Left lobe of liver (tissue), 2 donors: ENCODE measurements at regions not wholly inside any gene's neighbourhood (a gene's known extent, or its start where the extent isn't known, plus 50 kb on each side); places are given as distances from the start of the nearest gene placed in this dataset.

Source experiments
- ATAC-seq: fragments of 200-7000 bp; cut with Tn5 transposase; one replicate; pipeline ENCODE4 v1.9.1; 2020; ENCODE audit warnings: mild to moderate bottlenecking, moderate library complexity
- DNase-seq: peaks from one replicate; pipeline ENCODE4 v3.0.0-alpha.2; 2020; ENCODE audit warnings: low spot score
- donor health status: DM: no; HTN: no; CAD: no; lungs with moderate emphysema.
- donor health status: DM: no; HTN: yes; CAD: no.

DNA sequence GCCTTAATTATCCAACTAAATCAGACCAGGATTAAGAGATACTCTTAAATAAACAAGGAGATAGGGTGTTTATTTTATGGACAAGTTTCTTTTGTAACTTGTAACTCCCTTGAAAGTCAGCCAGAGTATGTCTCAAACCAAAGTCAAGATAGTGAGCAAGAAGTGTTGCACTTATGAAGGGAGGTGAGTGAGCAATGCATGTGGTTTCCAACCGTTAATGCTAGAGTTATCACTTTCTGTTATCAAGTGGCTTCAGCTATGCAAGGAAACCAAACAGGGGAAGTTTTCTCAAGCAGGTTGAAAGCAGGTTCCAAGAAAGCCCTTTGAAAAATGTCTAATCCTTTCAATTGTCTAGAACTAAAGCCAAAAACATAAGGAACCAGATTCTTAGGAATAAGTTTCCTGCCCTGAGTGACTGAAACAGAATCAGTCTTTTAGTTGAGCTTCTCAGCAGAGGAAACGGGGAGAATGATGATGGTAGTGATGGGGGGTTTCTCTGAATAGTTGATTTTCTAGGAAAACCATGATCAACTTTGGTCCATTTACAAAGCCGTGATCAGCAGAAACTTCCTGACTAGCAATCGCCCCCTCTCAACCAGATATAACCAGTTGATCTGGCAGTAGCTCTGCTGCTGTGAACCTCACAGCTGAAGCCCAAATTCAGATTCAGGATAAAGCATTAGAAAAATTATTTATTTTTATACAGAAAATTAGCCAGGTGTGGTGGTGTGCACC, 128.4 kb downstream of the DAD1 start:
- ATAC-seq (no peak), DNase-seq (no peak)

DNA sequence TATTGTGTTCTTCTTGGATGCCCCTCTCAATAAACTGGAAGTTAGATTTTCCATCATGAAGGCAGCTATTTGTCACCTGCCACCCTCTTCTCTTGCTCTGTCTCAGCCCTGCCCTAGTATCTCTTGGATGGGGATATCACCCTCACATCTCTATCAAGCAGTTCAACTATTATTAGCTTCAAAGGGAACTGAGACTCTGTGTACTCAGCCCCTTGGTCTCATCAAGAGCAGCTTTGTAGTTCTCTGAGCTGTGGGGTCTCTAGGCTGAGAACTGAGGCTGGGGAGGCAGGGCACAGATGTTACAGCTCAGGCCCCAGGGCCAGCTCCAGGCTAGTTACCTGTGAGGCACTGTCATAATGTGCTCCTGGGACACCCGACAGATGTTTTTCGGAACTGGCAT, 130.3 kb downstream of the DAD1 start:
- ATAC-seq, result no peak
- DNase-seq, result no peak

DNA sequence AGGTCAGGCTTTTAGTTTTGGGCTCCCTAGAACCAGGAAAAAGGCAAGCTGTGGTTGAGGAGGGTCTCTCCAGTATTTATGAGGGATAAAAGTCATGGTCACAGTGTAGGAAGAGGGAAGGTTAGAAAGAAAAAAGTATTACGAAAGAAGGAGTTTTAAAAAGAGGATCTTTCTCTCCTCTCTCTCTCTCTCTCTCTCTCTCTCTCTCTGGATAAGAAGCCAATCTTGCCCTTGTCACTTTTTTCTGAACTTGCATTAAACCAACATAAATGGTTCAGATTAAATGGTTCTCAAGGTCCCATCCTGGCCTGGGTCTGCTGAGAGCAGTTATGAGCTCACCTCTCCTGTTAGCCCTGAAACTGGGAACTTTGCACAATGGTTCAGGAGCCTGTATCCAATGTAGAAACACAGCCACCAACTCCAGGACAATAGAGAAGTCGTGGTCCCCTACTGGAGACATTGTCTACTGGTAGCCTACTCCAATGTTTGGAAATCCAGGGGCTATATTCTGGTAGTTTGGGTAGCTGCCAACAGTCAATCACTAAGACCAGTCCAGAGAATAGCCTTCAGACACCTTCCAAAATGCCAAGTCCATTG, 131.9 kb downstream of the DAD1 start:
- ATAC-seq (no peak), DNase-seq (no peak)

DNA sequence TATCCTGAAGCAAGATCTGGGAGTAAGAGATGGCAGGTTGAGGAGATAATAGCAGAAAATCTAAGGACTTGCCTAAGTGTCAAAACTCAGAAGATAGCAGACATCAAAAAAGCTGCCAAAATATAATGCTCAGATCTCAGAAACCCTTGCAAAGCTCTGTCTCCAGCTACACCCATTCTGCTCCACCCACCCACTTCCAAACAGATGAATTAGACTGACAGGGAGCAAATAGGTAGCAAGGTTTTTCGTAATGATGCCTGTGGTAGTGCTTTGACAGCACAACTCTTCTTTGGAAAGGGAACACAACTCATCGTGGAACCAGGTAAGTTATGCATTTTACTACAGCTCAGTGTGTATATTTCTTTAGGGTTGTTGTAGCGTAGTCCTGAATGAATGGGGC, 132.6 kb downstream of the DAD1 start:
- no peak for ATAC-seq
- no peak for DNase-seq

DNA sequence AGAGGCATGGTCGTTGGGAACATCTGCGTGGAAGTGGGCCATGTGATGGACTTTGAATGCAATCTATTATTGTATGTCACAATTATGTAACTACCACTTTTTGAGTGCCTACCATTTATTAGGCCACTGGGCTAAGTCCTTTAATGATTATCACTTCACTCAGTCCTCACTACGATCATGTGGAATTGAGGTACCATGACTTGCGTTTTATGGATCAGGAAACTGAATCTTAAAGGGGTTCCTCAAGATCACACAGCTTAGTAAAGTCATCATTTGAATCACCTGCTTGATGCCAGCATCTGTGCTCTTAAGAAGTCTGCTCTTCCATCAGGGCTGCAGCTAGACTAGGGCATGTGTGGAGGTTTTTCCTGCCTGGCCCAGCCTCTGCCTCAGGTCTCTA, 136.7 kb downstream of the DAD1 start:
- DNase-seq, result no peak
- no peak for ATAC-seq

DNA sequence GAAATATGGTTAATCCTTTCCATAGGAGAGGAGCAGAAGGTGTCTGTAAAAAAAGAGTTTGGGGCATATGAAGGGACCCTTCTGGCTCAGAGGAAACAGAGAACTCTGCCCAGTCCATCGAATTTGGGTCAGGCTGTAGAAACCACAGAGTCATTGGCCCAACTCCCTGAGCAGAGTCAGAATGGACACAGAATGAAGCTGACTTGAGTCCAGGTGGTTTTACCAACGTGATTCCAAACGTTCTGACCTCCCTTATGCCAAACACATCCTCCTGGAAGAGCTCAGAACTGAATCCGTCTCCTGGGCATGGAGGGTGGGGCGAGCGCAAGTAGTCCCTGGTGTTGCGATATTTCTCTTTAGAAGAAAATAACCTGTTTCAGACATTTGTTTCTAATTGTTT, 138.8 kb downstream of the DAD1 start:
- DNase-seq, result no peak
- no peak for ATAC-seq

DNA sequence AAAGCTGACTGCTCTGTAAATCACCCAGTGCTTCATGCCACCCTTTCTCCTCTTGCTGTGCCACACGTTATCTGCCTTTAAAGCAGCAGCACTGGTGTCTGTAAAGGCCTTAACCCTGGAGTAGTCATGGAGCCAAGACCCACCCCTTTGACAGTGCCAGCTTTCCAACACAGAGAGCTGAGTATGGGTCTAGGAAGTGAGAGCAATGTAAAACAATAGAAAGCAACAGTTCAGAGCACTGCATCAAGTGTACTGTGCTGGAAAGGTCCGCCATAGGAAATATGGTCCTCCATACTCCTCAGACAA, 139.5 kb downstream of the DAD1 start:
- DNase-seq, result no peak
- no peak for ATAC-seq

DNA sequence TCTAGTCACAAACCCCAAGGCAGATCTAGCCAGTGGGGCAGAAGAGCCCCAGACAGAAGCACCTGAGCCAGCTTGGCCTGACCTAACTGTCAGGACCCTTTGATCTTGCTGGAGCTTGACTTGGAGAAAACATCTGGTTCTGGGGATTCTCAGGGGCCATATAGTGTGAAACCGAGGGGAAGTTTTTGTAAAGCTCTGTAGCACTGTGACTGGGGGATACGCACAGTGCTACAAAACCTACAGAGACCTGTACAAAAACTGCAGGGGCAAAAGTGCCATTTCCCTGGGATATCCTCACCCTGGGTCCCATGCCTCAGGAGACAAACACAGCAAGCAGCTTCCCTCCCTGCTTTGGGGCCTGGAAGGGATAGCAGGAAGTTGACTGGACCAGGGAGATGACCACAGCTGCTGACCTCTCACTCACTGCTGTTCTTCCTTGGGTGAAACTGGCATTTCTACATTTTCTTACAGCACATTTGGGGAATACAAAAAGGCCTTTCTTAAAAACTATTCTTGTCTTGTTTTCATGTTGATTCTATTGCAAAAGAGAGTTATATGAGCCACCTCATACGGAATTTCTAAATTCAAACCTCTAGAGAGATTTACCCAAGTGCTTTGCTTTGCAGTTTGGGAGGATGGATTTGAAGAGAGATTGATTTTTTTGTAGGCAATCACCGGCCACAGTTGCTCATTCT, 140.0 kb downstream of the DAD1 start:
- DNase-seq (no peak), ATAC-seq (no peak)

DNA sequence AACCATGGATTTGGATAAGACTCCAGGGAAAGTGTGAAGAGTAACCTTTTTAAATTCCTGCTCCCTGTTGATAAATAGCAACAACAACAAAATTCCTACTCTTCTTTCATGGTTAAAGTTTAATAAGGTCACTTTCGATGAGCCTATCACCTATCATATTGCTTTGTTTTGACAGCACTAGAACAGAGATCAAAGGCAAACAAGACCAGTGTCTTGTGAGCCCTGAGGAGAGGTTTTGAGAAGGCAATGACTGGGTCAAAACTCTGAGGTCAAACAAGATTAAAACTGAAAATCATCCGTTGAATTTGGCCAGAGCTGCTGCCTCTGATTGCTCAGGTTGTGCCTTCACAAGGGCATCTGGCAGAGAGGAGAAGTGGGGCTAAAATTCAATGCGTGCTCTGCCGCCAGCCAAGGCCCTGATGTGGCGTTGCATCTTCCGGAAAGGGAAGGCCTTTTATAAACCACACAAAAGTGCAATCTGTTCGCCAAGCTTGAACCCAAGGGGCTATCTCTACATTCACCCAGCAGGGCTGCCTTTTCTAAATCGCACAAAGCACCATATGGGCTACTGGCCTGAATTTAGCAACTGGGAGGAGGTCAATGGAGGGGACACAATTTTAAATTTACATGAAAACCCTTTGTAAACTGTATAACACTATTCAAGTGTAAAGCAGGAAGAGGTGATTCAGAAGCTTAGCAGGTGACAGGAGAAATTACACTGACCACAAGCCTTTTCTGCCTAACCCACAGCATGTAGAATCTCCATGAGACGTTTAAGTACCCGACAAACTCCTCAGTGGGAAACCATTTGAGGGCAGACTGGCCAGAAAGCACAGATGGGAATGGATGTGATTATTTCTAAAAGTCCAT, 140.8 kb downstream of the DAD1 start:
- ATAC-seq, result no peak
- no peak for DNase-seq

DNA sequence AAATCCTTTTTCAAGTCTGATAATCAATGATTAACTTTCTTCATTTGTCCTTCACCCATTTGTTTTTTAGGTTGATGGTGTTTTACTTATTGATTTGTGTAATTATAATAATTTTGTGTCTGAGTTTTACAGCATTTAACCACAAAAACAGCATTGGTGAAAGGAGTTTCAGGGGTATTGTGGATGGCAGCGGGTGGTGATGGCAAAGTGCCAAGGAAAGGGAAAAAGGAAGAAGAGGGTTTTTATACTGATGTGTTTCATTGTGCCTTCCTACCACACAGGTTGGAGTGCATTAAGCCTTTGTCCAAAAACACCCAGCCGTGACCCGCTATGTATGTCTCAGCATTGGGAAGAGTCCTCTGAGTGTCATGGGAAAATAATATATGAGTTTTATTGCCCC, 150.3 kb downstream of the DAD1 start:
- no peak for ATAC-seq
- DNase-seq, result no peak

DNA sequence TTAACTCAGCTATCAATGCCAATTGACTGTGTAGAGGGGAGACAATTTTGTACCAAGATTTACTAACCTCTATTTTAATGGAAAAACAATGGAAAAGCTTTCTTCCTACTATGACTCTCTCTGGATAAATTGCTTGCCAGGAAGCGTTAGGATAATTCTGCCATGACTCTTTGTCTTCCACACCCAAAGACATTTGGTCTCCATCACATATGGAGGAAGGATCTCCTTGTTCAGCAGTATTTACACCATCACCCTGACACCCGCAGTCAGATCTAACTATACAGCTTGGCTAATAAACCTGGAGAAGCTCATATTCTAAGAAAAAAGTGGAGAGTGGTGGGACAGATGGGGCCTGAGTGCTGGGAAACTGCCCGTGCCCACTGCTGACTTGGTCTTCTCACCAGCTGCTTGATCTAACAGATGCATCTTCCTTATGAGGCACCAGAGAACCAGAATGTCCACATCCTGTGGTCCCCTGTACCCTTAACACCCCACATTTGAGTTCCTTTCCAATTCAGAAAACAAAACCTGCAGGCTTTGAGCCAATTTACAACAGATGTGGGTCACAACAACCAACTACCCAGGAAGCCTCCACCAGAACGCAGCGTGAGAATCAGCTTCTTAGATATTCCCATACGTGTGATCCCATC, 154.0 kb downstream of the DAD1 start:
- no peak for DNase-seq
- no peak for ATAC-seq

DNA sequence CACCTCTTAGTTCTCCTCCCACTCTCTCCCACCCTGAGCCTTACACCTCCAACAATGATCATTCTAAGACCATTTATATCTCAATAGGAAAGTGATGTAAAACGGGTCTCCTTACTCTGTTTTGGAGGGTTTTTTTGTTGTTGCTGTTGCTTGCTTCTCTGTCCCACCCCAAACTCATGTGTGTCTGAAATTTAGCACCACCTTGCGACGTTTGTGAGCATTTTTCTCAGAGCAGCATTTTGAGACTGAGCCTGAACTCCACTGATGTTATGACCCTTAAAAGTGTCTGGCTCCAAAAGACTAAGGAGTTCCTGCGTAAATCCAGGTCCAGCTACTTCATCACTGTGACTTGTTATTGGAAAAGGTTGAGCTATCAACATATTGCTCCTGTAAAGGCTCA, 155.0 kb downstream of the DAD1 start:
- no peak for ATAC-seq
- DNase-seq, result no peak

DNA sequence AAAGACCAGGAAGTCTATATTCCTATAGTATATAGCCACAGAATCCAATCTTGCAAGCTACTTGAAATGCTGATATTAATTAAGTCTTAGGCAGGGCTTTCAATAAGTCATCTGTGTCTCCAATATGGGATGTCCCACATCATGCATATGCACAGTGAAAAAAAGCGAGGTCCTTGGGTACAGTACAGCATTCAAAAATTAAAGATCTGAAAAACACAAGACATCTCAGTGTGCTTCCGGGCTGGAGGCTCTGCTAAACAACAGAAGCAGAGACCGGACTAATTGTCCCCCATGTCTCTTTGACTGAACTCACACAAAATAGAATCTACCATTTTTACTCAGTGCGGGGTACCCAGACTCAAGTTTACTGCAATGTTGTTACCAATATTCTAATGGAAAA, 156.0 kb downstream of the DAD1 start:
- ATAC-seq, result no peak

DNA sequence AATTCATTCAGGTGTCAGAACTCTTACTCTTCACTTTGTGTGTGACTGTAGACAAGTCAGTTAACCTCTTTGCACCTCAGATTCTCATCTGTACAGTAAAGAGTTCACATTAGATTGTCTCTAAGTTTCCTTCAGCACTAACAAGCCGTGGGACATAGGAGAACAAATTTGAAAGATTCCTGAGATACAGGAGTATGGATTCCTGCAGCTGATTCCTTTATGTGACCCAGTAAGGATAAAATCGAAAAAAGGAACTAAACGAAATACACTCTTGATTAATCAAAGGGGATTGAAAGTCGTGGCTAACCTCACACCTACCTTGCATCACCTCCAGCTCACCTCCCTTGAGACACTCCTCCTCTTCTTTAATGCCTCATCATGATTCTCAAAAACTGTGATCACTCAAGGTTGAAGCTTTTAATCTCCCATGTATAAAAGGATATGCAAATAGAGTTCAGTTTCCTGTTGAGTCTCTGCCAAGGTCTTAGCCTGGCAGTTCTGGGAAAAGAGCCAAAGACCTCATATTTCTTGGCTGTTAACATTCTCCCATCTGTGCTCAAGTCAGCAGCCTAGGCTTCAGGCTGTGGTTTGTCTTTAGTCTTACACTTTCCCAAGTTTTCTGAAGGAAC, 156.6 kb downstream of the DAD1 start:
- DNase-seq (no peak), ATAC-seq (peak; percentile 63)

More for the DNA sequence above, 156.0 kb downstream of the DAD1 start:
- no peak for DNase-seq

DNA sequence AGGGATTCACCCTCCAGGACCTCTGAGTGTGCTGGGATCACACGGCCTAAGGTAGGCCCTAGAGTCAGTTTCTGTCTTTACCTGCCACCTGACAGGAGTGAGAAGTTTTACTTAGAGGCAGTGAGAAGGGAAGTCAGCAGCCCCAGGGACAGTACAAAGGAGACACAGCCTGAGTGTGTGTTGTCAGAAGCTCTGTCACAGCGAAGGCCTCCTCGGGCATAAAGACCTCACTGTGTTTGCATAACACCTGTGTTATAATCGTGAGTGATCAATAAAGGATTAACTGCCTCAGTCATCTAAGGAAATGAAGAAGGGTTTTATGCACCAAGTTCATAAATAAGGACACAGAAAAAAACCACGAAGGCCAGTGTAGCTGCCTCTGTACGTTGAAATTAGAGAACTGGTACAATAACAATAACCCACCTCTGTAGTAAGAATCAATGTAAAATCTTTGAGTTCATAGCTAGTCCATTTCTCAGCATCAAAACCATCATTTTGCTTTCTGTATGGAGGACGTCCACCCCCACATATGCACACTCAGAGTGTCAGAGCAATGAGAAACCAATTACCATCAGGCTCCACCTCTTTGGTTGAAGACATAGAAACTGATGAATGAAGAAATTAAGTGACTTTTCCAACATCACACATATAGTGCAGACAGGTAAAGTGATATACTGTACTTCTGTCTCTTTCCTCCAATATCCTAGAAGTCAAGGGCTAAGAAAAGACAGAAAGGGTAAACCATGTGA, 159.3 kb downstream of the DAD1 start:
- ATAC-seq (no peak), DNase-seq (no peak)

DNA sequence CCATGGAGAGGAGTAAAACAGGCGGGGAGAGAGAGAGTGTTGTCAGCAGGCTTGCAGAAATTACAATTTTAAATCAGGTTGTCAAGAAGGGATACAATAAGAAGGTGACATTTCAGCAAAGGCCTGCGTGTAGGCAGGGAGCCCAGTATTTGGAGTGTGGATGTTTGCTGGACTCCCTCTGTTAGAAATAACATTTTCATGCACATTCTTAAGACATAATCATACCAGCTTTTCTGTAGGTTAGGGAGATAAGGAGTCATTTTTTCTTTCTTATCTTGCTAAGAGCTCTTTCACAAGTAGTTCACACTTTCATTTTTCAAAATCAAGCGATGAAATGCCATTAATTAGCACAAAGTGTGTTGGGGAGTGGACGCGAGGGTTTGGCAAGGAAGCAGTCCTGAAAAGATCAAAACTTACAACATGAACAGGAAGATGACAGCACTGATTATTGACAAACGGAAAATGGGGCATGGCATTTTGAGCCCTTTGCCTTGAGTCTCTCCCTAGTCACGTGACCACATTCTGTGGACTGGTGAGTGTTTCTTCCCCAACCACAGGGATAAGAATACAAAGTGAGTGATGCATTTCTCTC, 160.2 kb downstream of the DAD1 start:
- ATAC-seq (no peak), DNase-seq (no peak)

DNA sequence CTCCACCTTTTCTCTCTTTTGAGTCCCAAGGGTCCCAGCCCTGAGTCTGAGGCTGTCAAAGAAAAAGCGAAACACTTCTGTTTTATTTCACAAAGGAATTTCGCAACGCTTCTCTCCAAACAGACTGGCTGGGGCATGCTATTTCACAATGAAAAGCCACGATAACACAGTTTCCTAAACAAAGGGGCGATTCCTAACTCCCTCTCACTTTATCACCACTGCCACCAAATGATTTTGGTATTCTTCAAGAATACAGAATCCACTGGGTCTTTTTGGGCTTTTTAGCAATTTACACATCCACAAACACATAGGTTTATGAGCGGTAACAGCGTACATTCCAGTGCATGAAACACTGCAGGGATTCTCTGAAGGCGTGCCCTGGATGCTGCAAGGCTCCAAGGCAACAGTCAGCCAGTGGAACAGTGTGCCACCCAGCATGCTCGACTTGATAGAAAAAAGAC, 161.2 kb downstream of the DAD1 start:
- DNase-seq, result peak; percentile 53
- ATAC-seq, result peak; percentile 90

DNA sequence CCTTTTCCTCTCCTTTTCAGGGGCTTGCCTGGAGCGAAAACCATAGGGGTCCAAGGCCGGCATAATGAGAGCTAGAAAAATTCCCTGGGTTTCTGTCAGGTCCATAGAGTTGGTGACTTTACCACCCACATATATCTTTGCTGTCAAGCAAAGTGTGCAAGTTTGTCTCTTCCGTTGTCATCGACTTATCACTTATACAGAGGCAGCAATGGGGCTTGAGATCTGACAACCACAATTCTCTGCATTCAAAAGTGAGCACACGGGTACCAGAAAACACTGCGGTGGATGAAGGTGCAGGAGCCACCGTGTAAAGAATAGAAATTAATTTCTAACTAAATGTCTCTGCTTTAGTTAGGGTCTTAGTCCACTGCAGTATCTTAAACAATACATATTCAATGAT, 162.3 kb downstream of the DAD1 start:
- no peak for ATAC-seq
- no peak for DNase-seq

DNA sequence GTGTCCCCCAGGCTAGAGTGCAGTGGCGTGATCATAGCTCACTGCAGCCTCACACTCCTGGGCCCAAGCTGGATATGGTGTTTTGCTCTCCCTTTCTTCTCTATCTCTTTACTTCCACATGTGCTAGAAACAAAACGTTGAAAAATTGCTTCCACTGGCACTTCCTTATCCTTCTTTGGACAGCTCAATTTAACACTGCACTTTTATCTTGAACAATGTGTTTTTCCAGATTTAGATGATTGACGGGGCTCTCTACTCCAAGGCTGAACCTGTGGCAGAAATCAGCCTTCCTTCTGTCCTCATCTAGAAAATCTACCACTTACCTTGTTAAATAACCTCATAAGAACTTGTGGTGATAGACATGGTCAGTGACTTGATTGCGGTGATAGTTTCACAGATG, 165.1 kb downstream of the DAD1 start:
- ATAC-seq, result no peak
- no peak for DNase-seq
